ENCODE measurements at regions not wholly inside any gene's neighbourhood (a gene's known extent, or its start where the extent isn't known, plus 50 kb on each side); places are given as distances from the start of the nearest gene placed in this dataset.

DNA sequence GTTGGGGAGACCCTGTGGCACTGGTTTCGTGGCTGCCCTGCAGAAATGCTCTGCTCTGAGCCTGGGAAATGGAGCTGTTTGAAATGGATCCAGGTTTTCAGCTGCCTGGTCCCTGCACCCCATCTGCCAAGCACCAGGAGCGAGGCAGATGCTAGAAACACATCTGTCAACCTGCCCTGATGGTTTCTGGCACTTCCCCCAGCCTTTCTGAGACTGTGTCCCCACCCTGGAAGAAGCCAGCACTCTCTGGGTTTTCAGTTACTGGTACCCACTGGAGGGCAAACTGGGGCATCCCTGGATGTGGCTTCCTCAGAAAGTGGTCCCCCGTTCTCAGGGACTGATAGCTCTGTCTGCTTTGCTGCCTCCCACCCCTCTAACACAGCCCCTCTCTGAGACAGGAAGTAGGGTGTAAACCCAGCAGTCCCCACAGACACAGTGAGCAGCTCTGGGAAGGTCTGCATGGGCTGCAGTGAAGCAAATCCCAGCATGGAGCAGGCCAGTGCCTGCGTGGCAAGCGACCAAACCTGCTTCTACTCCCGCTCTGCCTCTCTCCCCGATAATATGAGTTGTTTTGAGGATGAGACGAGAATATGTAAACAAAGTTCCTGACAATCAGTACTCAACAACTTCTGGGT, 54.2 kb upstream of the MAFB start:
- 60 to 73% methylated on average over 8 of the region's 8 CpGs for WGBS, 2 donors
- H3K36me3 ChIP-seq (ENCODE audit: control insufficient read depth in 4 of 4, insufficient read depth in 4 of 4, low read length in 4 of 4) = no peaks in the 10 kb centered on the region
- peak in 1 of 3 donors; percentile 41 for DNase-seq
- peaks cover 0 to 4% (median 0%) of the 10 kb centered on the region in 3 donors for H3K27me3 ChIP-seq (ENCODE audit: control insufficient read depth in 3 of 3, insufficient read depth in 3 of 3, low read length in 2 of 3)
- no peak for ATAC-seq (ENCODE audit: insufficient read depth, low FRiP score)
- no peaks in the 10 kb centered on the region for H3K9me3 ChIP-seq (ENCODE audit: control insufficient read depth in 4 of 4, insufficient read depth in 3 of 4, low read length in 3 of 4)
- TF ChIP-seq, protein P1, sequence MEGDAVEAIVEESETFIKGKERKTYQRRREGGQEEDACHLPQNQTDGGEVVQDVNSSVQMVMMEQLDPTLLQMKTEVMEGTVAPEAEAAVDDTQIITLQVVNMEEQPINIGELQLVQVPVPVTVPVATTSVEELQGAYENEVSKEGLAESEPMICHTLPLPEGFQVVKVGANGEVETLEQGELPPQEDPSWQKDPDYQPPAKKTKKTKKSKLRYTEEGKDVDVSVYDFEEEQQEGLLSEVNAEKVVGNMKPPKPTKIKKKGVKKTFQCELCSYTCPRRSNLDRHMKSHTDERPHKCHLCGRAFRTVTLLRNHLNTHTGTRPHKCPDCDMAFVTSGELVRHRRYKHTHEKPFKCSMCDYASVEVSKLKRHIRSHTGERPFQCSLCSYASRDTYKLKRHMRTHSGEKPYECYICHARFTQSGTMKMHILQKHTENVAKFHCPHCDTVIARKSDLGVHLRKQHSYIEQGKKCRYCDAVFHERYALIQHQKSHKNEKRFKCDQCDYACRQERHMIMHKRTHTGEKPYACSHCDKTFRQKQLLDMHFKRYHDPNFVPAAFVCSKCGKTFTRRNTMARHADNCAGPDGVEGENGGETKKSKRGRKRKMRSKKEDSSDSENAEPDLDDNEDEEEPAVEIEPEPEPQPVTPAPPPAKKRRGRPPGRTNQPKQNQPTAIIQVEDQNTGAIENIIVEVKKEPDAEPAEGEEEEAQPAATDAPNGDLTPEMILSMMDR (IDR thresholded peaks at IDR 0.05; ENCODE audit: control extremely low read depth, extremely low read depth) = no peak
- no peak overlapping the region for H3K27ac ChIP-seq (ENCODE audit: low read depth in 1 of 2, low read length in 1 of 2)
- no peak overlapping the region for H3K9ac ChIP-seq (ENCODE audit: insufficient read depth in 1 of 2, low read length in 2 of 2)
- H3K4me3 ChIP-seq = no peak overlapping the region
- peaks cover 0 to 8% (median 0%) of the 10 kb centered on the region in 5 donors for H3K4me1 ChIP-seq (ENCODE audit: control insufficient read depth in 5 of 5, insufficient read depth in 5 of 5, low read length in 5 of 5)

DNA sequence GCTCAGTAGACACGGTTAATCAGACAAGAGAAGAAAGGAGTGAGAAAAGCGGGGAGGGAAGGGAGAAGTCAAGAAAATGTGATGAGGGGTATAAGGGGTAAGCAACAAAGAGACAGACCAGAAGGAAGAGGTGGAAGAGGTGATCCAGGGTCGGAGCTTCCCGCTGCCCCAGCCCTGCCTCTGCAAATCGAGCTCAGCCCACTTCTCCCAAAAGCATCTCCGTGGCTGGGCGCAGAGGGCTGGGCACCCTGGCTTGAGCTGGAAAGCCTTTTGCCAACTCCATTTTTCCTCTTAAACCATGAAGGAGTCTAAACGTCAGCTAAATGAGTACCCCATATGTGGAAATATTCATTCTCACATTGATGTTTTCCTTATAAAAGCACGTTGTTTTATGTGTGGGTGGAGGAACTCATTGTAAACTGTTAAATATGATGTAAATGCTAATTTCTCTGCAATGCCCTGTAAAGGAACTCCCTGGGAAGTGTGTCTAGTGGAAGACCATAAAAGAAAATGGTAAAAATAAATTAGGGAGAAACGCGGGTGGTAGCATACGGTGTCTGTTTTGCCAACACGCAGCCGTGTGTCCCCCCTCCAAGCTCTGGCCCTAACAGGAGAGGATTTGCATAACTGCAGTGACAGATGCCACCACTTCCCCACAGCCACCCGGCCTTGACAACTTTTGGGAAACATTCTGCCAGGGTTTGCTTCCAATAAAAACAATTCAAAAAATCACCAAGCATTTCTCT, 55.2 kb upstream of the MAFB start:
- no peak overlapping the region for H3K9ac ChIP-seq (ENCODE audit: insufficient read depth in 1 of 2, low read length in 2 of 2)
- WGBS, 2 donors = 64 to 72% methylated on average over 15 of the region's 15 CpGs
- H3K9me3 ChIP-seq (ENCODE audit: control insufficient read depth in 4 of 4, insufficient read depth in 3 of 4, low read length in 3 of 4) = no peaks in the 10 kb centered on the region
- no peak overlapping the region for H3K27ac ChIP-seq (ENCODE audit: low read depth in 1 of 2, low read length in 1 of 2)
- TF ChIP-seq, protein P1 (IDR thresholded peaks at IDR 0.05; ENCODE audit: control extremely low read depth, extremely low read depth) = no peak
- ATAC-seq (ENCODE audit: insufficient read depth, low FRiP score) = no peak
- no peaks in the 10 kb centered on the region for H3K36me3 ChIP-seq (ENCODE audit: control insufficient read depth in 4 of 4, insufficient read depth in 4 of 4, low read length in 4 of 4)
- H3K4me3 ChIP-seq = no peak overlapping the region
- H3K4me1 ChIP-seq (ENCODE audit: control insufficient read depth in 5 of 5, insufficient read depth in 5 of 5, low read length in 5 of 5) = peaks cover 0 to 8% (median 0%) of the 10 kb centered on the region in 5 donors
- DNase-seq = no peak
- peaks cover 0 to 4% (median 0%) of the 10 kb centered on the region in 3 donors for H3K27me3 ChIP-seq (ENCODE audit: control insufficient read depth in 3 of 3, insufficient read depth in 3 of 3, low read length in 2 of 3)

DNA sequence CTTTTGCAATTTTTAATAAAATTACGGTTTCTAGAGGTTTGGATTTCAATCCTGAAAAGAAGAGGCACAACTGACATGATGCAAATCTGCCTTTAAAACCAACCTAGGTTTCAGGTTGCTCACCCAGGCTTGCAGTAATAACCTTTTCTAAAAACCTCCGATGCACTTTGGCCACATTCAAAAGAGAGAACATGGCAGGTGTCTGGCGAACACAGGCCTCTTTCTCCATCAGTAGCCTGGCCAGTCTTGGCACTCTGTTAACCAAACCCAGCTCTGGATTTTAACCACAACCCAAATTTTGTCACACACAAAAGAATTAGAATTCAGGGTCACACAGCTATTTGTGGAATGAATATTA, 55.8 kb upstream of the MAFB start:
- Histone ChIP-seq H3K9ac (ENCODE audit: insufficient read depth in 1 of 2, low read length in 2 of 2) (no peak overlapping the region), H3K9me3 (ENCODE audit: control insufficient read depth in 4 of 4, insufficient read depth in 3 of 4, low read length in 3 of 4) (no peaks in the 10 kb centered on the region), H3K4me1 (ENCODE audit: control insufficient read depth in 5 of 5, insufficient read depth in 5 of 5, low read length in 5 of 5) (peaks cover 0 to 8% (median 0%) of the 10 kb centered on the region in 5 donors), H3K4me3 (no peak overlapping the region), H3K27me3 (ENCODE audit: control insufficient read depth in 3 of 3, insufficient read depth in 3 of 3, low read length in 2 of 3) (peaks cover 0 to 4% (median 0%) of the 10 kb centered on the region in 3 donors), H3K36me3 (ENCODE audit: control insufficient read depth in 4 of 4, insufficient read depth in 4 of 4, low read length in 4 of 4) (no peaks in the 10 kb centered on the region), H3K27ac (ENCODE audit: low read depth in 1 of 2, low read length in 1 of 2) (no peak overlapping the region)
- 65 to 78% methylated on average over 3 of the region's 3 CpGs for WGBS, 2 donors
- ATAC-seq (ENCODE audit: insufficient read depth, low FRiP score) (no peak), DNase-seq (no peak)
- TF ChIP-seq, protein P1 (IDR thresholded peaks at IDR 0.05; ENCODE audit: control extremely low read depth, extremely low read depth) = no peak
